ENCODE measurements at regions not wholly inside any gene's neighbourhood (a gene's known extent, or its start where the extent isn't known, plus 50 kb on each side); places are given as distances from the start of the nearest gene placed in this dataset.

GRCh38 chr17:11077673-11078072, 163.3 kb upstream of the SHISA6 start:
- TF ChIP-seq CTCF (IDR thresholded peaks at IDR 0.05; ENCODE audit: insufficient read depth, low read depth, low read length) = no peak
- TF ChIP-seq EZH2 (IDR thresholded peaks at IDR 0.05; ENCODE audit: insufficient read depth, low read length) = no peak
